ENCODE measurements at regions not wholly inside any gene's neighbourhood (a gene's known extent, or its start where the extent isn't known, plus 50 kb on each side); places are given as distances from the start of the nearest gene placed in this dataset.

DNA sequence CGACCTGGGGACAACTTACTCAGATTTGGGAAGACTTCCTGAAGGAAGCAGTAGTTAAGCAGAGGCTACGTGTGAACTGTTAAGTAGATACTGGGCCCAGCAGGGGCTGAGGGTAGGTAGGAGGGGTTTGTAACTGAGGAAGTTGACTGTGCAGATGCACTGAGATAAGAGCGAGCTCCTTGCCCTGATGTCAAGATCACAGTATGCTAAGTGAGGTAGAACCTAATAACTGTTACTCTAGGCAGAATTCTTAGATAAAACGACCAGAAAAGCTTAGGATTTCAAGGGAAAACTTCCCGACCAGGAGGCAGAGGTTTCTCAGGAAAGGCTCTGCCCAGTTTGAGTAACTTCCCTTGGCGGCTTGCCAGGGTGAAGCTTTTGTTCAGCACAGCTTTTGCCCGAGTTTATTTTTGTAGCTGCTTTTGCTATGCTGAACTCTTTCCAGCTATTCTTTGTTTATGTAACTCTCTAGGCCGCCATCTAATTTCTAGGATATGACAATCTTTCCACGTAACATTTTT is 632.1 kb downstream of the DIAPH3 start:
- DNase-seq (ENCODE audit: low spot score): peak; percentile 35

GRCh38 chr13:59532405-59532804 is 631.3 kb downstream of the DIAPH3 start:
- DNase-seq (ENCODE audit: low spot score): no peak

DNA sequence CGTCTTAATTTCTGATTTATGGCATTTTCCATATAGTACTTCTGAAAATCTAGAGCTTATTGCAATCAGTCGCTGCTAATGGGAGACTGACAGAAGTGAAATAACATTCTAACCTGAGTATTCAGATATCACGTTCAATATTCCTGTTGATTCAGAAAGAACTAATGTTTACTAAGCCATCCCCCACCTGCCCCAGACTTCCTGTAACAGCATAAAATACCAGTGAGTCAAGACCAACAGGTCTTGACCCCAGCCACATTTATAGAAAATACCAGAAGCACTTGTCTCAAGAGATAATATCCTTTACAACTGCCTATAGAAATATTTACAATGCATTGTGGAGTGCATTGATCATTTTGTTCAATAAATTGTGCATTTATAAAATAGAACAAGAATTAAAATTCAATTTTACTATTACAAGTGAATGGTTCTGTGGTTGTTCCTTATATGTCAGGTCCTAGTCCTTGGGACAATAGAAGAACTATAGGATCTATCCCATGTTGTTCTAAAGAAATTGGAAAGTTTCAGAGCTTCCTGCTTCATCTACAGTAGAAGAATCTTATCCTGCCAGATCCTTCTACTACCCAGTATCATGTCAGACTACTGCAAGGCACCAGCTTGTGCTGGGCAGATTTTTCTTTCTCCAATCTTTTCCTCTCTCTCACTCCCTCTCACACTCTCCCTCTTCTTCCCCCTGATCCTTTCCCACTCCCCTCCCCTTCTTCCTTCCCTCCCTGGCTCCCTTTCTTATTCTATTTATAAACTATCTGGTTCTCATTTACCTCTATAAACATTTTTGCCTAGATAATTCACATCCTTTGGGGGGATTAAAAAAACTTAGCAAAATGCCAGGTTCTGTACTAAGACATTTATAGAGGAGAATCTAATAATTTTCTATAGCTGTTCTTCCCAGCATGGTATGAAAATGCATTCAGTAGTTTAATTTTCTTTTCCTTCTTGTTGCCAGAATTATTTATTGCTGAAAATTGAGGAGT is 629.9 kb downstream of the DIAPH3 start:
- DNase-seq (ENCODE audit: low spot score): no peak

GRCh38 chr13:59534806-59535205 is 628.9 kb downstream of the DIAPH3 start:
- no peak for DNase-seq (ENCODE audit: low spot score)

DNA sequence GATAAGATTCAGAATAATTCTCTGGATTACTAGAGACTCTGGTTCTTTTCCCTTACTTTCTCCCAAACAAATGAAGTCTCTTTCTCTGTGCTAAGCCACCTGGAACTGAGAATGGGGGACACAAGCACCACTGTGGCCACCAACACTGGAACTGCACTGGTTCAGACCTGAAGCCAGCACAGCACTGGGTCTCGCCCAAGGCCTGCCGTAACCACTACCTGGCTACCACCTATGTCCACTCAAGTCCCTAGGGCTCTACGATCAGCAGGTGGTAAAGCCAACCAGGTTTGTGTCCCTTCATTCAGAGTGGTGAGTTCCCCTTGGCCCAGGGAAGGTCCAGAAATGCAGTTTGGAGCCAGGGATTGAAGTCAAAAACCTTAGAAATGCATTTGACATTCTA is 626.2 kb downstream of the DIAPH3 start:
- DNase-seq (ENCODE audit: low spot score): no peak

DNA sequence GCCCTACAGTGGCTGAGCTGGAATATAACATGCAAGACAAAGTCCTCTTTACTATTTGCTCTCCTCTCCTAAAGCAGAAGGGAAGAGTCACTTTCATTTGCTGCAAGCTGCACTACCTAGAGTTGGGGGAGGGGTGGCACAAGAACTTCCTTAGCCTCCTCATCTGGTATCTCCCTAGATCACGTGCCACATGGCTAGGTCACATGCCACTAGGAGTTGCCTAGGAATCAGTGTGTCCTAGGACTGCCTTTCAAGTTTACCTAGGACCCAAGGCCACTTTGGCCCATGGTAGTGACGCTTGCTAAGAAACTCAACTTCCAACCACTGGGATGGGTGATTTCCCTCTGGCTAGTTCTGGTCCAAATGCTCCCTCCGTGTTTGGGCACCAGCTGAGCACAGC is 625.2 kb downstream of the DIAPH3 start:
- no peak for DNase-seq (ENCODE audit: low spot score)

GRCh38 chr13:59542303-59542702 is 621.4 kb downstream of the DIAPH3 start:
- DNase-seq (ENCODE audit: low spot score): no peak

DNA sequence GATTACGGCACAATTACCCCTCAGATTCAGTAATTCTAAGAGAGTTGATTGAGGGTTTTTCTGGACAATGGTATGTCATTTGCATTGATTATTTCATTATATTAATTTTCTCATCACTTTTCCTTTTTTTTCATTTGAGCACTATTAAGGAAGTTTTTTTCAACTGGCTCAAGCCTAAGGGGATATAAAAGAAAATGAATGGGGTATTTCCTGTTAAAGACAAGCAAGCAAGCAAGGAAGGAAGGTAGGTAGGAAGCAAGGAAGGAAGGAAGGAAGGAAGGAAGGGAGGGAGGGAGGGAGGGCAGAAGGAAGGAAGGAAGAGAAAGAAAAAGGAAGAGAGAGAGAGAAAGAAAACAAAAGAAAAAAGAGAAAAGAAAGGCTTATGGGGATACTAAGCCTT is 620.3 kb downstream of the DIAPH3 start:
- no peak for DNase-seq (ENCODE audit: low spot score)

GRCh38 chr13:59545007-59545406 is 618.7 kb downstream of the DIAPH3 start:
- DNase-seq (ENCODE audit: low spot score): no peak

DNA sequence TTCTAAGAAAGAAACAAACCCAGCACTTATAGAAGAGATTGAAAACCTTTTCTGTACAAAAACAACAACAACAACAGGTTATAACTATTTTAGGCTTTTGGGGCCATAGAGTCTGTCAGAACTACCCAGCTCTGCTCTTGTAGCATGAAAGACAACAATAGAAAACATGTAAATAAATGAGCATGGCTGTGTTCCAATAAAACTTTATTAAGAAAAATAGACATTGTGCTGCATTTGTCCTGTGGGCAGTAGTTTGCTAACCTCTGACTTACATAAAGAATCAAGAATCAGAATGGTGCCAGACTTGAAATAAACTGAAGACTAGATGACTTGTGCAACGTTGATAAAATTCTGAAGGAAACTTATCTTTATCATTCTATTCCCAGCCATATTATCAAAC is 617.5 kb downstream of the DIAPH3 start:
- DNase-seq (ENCODE audit: low spot score): no peak

- DNase-seq (ENCODE audit: low spot score): no peak
Observed at GRCh38 chr13:59547950-59548349, 615.8 kb downstream of the DIAPH3 start.

GRCh38 chr13:59562924-59563323 is 600.8 kb downstream of the DIAPH3 start:
- DNase-seq (ENCODE audit: low spot score): no peak

- no peak for DNase-seq (ENCODE audit: low spot score)
Observed at GRCh38 chr13:59566561-59566960, 597.2 kb downstream of the DIAPH3 start.

DNA sequence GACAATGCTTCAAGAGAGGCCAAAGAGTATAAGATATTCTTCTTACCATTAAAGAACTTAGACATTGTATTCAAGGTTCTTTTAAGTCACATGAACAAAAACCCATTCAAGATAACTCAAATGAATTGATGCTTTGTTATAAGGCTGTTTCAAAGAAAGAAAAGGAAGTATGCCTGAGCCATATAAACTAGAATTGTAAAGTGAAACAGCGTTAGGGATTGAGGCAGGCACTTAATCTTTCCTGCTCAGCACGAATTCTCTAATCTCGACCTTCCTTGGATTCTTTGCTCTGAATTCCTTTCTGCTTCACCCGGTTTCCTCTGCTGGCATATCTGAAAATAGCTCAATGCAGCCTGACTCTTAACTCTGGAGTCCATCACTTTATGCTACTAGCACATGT is 595.4 kb downstream of the DIAPH3 start:
- DNase-seq (ENCODE audit: low spot score): no peak

DNA sequence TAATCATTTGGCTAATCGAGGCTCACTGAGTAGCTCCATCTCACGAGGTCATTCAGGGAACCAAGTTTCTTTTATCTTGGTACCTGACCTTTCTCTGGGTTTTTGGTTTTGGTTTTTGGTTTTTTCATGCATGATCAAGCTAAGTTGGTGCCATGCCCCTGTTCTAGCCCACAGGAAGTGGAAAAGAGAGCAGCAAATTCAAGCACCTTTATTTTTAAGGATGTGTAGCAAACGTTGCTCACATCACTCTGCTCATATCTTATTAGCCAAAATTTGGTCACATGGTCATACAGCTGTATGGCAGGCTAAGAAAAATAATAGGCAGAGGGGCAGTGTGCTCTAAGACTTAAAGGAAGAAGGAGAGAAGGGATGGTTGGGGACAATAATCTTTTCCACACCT is 593.5 kb downstream of the DIAPH3 start:
- DNase-seq (ENCODE audit: low spot score): no peak

GRCh38 chr13:59584101-59584500 is 579.6 kb downstream of the DIAPH3 start:
- DNase-seq (ENCODE audit: low spot score): no peak

- DNase-seq (ENCODE audit: low spot score): no peak
Observed at GRCh38 chr13:59584761-59585670, 578.7 kb downstream of the DIAPH3 start.

DNA sequence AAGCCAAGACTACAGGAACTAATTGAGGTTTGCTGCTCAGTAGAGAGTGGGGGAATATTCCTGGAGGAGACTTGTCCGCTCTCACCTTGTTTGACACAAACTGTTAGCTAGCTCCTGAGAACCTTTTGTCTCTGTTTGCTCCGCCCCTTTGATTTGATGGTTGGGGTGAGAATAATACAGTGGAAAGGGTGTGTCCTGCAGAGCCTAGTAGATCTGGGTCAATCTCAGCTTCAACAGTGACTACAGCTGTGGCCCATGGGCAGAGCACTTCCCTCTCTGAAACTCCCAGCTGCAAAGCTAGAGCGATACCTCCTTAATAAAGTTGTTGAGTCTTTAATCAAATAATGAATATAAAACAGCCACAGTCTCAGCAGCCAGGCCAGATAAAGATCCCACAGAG is 576.7 kb downstream of the DIAPH3 start:
- DNase-seq (ENCODE audit: low spot score): no peak

- no peak for DNase-seq (ENCODE audit: low spot score)
Observed at GRCh38 chr13:59587971-59588716, 575.6 kb downstream of the DIAPH3 start.

DNA sequence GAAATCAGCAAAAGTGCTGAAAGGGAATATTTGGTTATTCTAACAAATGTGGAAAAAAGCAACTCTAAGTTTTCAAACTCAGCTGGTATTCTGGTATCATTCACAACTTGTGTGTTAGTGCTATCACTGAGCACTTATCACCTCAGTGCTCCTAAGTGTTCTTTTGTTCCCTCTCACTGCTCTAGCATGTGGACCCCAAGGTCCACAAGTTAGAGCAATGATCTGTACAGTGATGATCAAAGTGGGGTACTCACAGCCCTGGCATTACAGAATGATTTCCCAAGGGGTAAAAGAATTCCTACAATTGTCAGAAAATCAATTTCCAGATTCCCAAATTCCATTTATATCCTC is 575.0 kb downstream of the DIAPH3 start:
- no peak for DNase-seq (ENCODE audit: low spot score)

GRCh38 chr13:59601993-59602392 is 561.7 kb downstream of the DIAPH3 start:
- DNase-seq (ENCODE audit: low spot score): no peak

- DNase-seq (ENCODE audit: low spot score): no peak
Observed at GRCh38 chr13:59603646-59604045, 560.1 kb downstream of the DIAPH3 start.

Data from SK-N-DZ (cell line).